ENCODE measurements at regions not wholly inside any gene's neighbourhood (a gene's known extent, or its start where the extent isn't known, plus 50 kb on each side); places are given as distances from the start of the nearest gene placed in this dataset.
"Not testable (repeated sequence)": the region's sequence is repeated elsewhere in the genome, so short reads cannot be mapped to it uniquely, and the experiment has no call there.

DNA sequence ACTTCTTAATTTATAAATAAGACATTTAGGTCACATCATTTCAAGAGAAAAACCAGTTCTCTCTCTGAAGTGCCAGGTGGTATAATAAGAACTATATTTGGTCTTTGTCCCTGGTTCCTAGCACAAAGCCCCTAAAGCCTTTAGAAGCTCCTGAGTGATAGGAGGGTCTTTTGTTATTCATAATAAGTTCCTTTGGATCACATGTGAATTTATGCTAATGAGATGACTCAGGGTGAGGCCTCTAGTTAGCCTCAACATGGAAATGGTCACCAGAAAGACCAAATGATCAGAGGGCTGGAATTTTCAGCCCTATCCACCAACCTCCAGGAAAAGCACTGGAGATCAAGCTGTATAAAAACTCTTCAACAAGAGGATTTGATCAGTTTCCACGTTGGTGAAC is 68.1 kb upstream of the BLTP1 start:
- no peak overlapping the region for H2BK15ac ChIP-seq (replicated peaks; ENCODE audit: low read depth)
- no peaks in the 10 kb centered on the region for H3K79me1 ChIP-seq (ENCODE audit: low read length)
- no peak overlapping the region for H4K8ac ChIP-seq (ENCODE audit: low read depth, low read length)
- H3K27me3 ChIP-seq (ENCODE audit: insufficient read depth, low read length, poor library complexity) = no peaks in the 10 kb centered on the region
- no peak overlapping the region for H2AK5ac ChIP-seq (ENCODE audit: low read length)
- WGBS (ENCODE audit: extremely low coverage, insufficient coverage, low lambda C conversion rate) = no CpG with 5 or more reads among the region's 1 CpG
- H2BK120ac ChIP-seq (ENCODE audit: low read depth, low read length) = no peak overlapping the region
- H2BK5ac ChIP-seq (ENCODE audit: low read length) = no peak overlapping the region
- H3K4me2 ChIP-seq (ENCODE audit: low read length) = no peak overlapping the region
- H3K79me2 ChIP-seq (ENCODE audit: control insufficient read depth, insufficient read depth, low read length) = no peaks in the 10 kb centered on the region
- no peak overlapping the region for H3K27ac ChIP-seq (ENCODE audit: low read depth, low read length)
- no peak overlapping the region for H3K9ac ChIP-seq (ENCODE audit: low read length)
- H3K56ac ChIP-seq (ENCODE audit: low read length) = no peak overlapping the region
- H3K4me3 ChIP-seq (ENCODE audit: low read length) = no peak overlapping the region
- H3K18ac ChIP-seq (ENCODE audit: low read length) = no peak overlapping the region
- peak; percentile 29 for DNase-seq
- H3K4me1 ChIP-seq (ENCODE audit: control insufficient read depth, low read depth, low read length) = no peaks in the 10 kb centered on the region
- H3K4ac ChIP-seq (ENCODE audit: low read depth, low read length) = no peak overlapping the region
- H3K23ac ChIP-seq (ENCODE audit: low read length) = no peak overlapping the region
- H3K36me3 ChIP-seq (ENCODE audit: control insufficient read depth, insufficient read depth, low read length) = no peaks in the 10 kb centered on the region
- H4K5ac ChIP-seq (ENCODE audit: low read length) = no peak overlapping the region

DNA sequence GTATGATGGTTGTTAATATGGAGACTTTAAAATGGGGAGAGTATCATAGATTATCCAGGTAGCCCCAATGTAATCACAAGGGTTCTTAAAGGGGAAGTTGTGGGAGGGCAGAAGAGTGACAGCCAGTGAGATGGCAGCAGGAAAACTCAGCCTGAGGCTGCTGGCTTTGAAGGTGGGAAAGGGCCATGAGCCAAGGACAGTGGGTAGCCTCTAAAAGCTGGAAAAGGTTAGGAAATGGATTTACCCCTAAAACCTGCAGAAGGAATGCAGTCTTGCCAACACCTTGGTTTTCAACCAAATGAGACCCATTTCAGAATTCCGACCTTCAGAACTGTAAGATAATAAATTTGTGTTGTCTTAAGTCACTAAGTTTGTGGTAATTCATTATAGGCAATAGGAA is 68.8 kb upstream of the BLTP1 start:
- Histone ChIP-seq H4K8ac (ENCODE audit: low read depth, low read length) (no peak overlapping the region), H3K4ac (ENCODE audit: low read depth, low read length) (no peak overlapping the region), H3K79me1 (ENCODE audit: low read length) (no peaks in the 10 kb centered on the region), H3K27me3 (ENCODE audit: insufficient read depth, low read length, poor library complexity) (no peaks in the 10 kb centered on the region), H3K4me1 (ENCODE audit: control insufficient read depth, low read depth, low read length) (no peaks in the 10 kb centered on the region), H2BK120ac (ENCODE audit: low read depth, low read length) (no peak overlapping the region), H2AK5ac (ENCODE audit: low read length) (no peak overlapping the region), H3K4me2 (ENCODE audit: low read length) (no peak overlapping the region), H3K23ac (ENCODE audit: low read length) (no peak overlapping the region), H2BK15ac (replicated peaks; ENCODE audit: low read depth) (no peak overlapping the region), H2BK5ac (ENCODE audit: low read length) (no peak overlapping the region), H4K5ac (ENCODE audit: low read length) (no peak overlapping the region), H3K4me3 (ENCODE audit: low read length) (no peak overlapping the region), H3K56ac (ENCODE audit: low read length) (no peak overlapping the region), H3K79me2 (ENCODE audit: control insufficient read depth, insufficient read depth, low read length) (no peaks in the 10 kb centered on the region), H3K27ac (ENCODE audit: low read depth, low read length) (no peak overlapping the region), H3K18ac (ENCODE audit: low read length) (no peak overlapping the region), H3K9ac (ENCODE audit: low read length) (no peak overlapping the region), H3K36me3 (ENCODE audit: control insufficient read depth, insufficient read depth, low read length) (no peaks in the 10 kb centered on the region)
- no CpG with 5 or more reads among the region's 1 CpG for WGBS (ENCODE audit: extremely low coverage, insufficient coverage, low lambda C conversion rate)
- DNase-seq = no peak

- no peak overlapping the region for H2AK5ac ChIP-seq (ENCODE audit: low read length)
- no peak overlapping the region for H3K9ac ChIP-seq (ENCODE audit: low read length)
- WGBS (ENCODE audit: extremely low coverage, insufficient coverage, low lambda C conversion rate) = no CpG with 5 or more reads among the region's 1 CpG
- no peaks in the 10 kb centered on the region for H3K79me1 ChIP-seq (ENCODE audit: low read length)
- no peak overlapping the region for H2BK15ac ChIP-seq (replicated peaks; ENCODE audit: low read depth)
- no peak overlapping the region for H2BK5ac ChIP-seq (ENCODE audit: low read length)
- H3K56ac ChIP-seq (ENCODE audit: low read length) = no peak overlapping the region
- H4K5ac ChIP-seq (ENCODE audit: low read length) = no peak overlapping the region
- H3K4ac ChIP-seq (ENCODE audit: low read depth, low read length) = no peak overlapping the region
- no peak for DNase-seq
- no peak overlapping the region for H3K4me3 ChIP-seq (ENCODE audit: low read length)
- H3K79me2 ChIP-seq (ENCODE audit: control insufficient read depth, insufficient read depth, low read length) = no peaks in the 10 kb centered on the region
- H3K27ac ChIP-seq (ENCODE audit: low read depth, low read length) = no peak overlapping the region
- no peaks in the 10 kb centered on the region for H3K4me1 ChIP-seq (ENCODE audit: control insufficient read depth, low read depth, low read length)
- no peak overlapping the region for H3K23ac ChIP-seq (ENCODE audit: low read length)
- H2BK120ac ChIP-seq (ENCODE audit: low read depth, low read length) = no peak overlapping the region
- H3K4me2 ChIP-seq (ENCODE audit: low read length) = no peak overlapping the region
- no peak overlapping the region for H3K18ac ChIP-seq (ENCODE audit: low read length)
- H3K36me3 ChIP-seq (ENCODE audit: control insufficient read depth, insufficient read depth, low read length) = no peaks in the 10 kb centered on the region
- H3K27me3 ChIP-seq (ENCODE audit: insufficient read depth, low read length, poor library complexity) = no peaks in the 10 kb centered on the region
- H4K8ac ChIP-seq (ENCODE audit: low read depth, low read length) = no peak overlapping the region
Observed at GRCh38 chr4:122082661-122083060, 69.5 kb upstream of the BLTP1 start.

GRCh38 chr4:122077653-122078052 is 74.5 kb upstream of the BLTP1 start:
- not testable (repeated sequence) for H2BK15ac ChIP-seq (replicated peaks; ENCODE audit: low read depth); DNase-seq; H2AK5ac ChIP-seq (ENCODE audit: low read length); H3K79me2 ChIP-seq (ENCODE audit: control insufficient read depth, insufficient read depth, low read length); H3K79me1 ChIP-seq (ENCODE audit: low read length); H3K4me3 ChIP-seq (ENCODE audit: low read length); H3K27ac ChIP-seq (ENCODE audit: low read depth, low read length); H4K5ac ChIP-seq (ENCODE audit: low read length); H3K4ac ChIP-seq (ENCODE audit: low read depth, low read length); H3K9ac ChIP-seq (ENCODE audit: low read length); H3K18ac ChIP-seq (ENCODE audit: low read length); H3K4me1 ChIP-seq (ENCODE audit: control insufficient read depth, low read depth, low read length); H3K36me3 ChIP-seq (ENCODE audit: control insufficient read depth, insufficient read depth, low read length); H4K8ac ChIP-seq (ENCODE audit: low read depth, low read length); H2BK120ac ChIP-seq (ENCODE audit: low read depth, low read length); H3K4me2 ChIP-seq (ENCODE audit: low read length); H3K27me3 ChIP-seq (ENCODE audit: insufficient read depth, low read length, poor library complexity); H3K56ac ChIP-seq (ENCODE audit: low read length); H3K23ac ChIP-seq (ENCODE audit: low read length); H2BK5ac ChIP-seq (ENCODE audit: low read length)
- WGBS (ENCODE audit: extremely low coverage, insufficient coverage, low lambda C conversion rate) = no CpG with 5 or more reads among the region's 6 CpGs

DNA sequence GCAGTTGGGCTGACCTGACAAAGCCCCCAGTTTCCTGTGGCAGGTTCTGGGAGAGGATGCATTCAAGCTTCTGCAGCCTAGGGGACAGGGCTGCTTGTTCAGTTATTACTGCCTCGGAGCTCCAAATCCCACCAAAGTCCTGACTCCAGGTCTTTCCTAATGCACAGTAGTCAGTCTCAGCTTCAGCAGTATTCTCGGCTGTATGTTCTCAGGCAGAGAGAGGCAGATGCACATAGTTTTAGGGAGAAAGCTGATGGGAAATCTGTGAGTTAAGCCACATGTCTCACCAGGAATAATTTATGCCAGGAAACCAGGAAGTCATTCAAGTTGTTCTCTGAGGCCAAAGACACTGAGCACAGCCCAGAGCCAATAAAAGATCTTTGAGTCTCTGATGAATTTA is 75.3 kb upstream of the BLTP1 start:
- not testable (repeated sequence) for H3K4me3 ChIP-seq (ENCODE audit: low read length); H3K36me3 ChIP-seq (ENCODE audit: control insufficient read depth, insufficient read depth, low read length); H2BK15ac ChIP-seq (replicated peaks; ENCODE audit: low read depth); H2BK120ac ChIP-seq (ENCODE audit: low read depth, low read length); H2AK5ac ChIP-seq (ENCODE audit: low read length); H3K27ac ChIP-seq (ENCODE audit: low read depth, low read length); H3K23ac ChIP-seq (ENCODE audit: low read length); H3K4me1 ChIP-seq (ENCODE audit: control insufficient read depth, low read depth, low read length); H4K8ac ChIP-seq (ENCODE audit: low read depth, low read length); H4K5ac ChIP-seq (ENCODE audit: low read length); H2BK5ac ChIP-seq (ENCODE audit: low read length); H3K56ac ChIP-seq (ENCODE audit: low read length); H3K18ac ChIP-seq (ENCODE audit: low read length); H3K4me2 ChIP-seq (ENCODE audit: low read length); H3K4ac ChIP-seq (ENCODE audit: low read depth, low read length); H3K79me1 ChIP-seq (ENCODE audit: low read length); H3K79me2 ChIP-seq (ENCODE audit: control insufficient read depth, insufficient read depth, low read length); H3K27me3 ChIP-seq (ENCODE audit: insufficient read depth, low read length, poor library complexity); DNase-seq; H3K9ac ChIP-seq (ENCODE audit: low read length)
- WGBS (ENCODE audit: extremely low coverage, insufficient coverage, low lambda C conversion rate) = no CpG with 5 or more reads among the region's 2 CpGs

GRCh38 chr4:122073615-122074014 is 78.5 kb upstream of the BLTP1 start:
- Histone ChIP-seq H3K79me2 (ENCODE audit: control insufficient read depth, insufficient read depth, low read length) (no peaks in the 10 kb centered on the region), H3K79me1 (ENCODE audit: low read length) (no peaks in the 10 kb centered on the region), H4K8ac (ENCODE audit: low read depth, low read length) (no peak overlapping the region), H3K4me2 (ENCODE audit: low read length) (no peak overlapping the region), H4K5ac (ENCODE audit: low read length) (no peak overlapping the region), H2BK120ac (ENCODE audit: low read depth, low read length) (no peak overlapping the region), H3K56ac (ENCODE audit: low read length) (no peak overlapping the region), H3K27ac (ENCODE audit: low read depth, low read length) (no peak overlapping the region), H3K4me1 (ENCODE audit: control insufficient read depth, low read depth, low read length) (no peaks in the 10 kb centered on the region), H2BK15ac (replicated peaks; ENCODE audit: low read depth) (no peak overlapping the region), H2AK5ac (ENCODE audit: low read length) (no peak overlapping the region), H3K18ac (ENCODE audit: low read length) (no peak overlapping the region), H3K36me3 (ENCODE audit: control insufficient read depth, insufficient read depth, low read length) (no peaks in the 10 kb centered on the region), H3K27me3 (ENCODE audit: insufficient read depth, low read length, poor library complexity) (no peaks in the 10 kb centered on the region), H3K9ac (ENCODE audit: low read length) (no peak overlapping the region), H3K23ac (ENCODE audit: low read length) (no peak overlapping the region), H2BK5ac (ENCODE audit: low read length) (no peak overlapping the region), H3K4me3 (ENCODE audit: low read length) (no peak overlapping the region), H3K4ac (ENCODE audit: low read depth, low read length) (no peak overlapping the region)
- no CpG with 5 or more reads among the region's 2 CpGs for WGBS (ENCODE audit: extremely low coverage, insufficient coverage, low lambda C conversion rate)
- DNase-seq = no peak
